B cell (primary cell): ENCODE measurements at regions not wholly inside any gene's neighbourhood (a gene's known extent, or its start where the extent isn't known, plus 50 kb on each side); places are given as distances from the start of the nearest gene placed in this dataset.

Experiments used
- ATAC-seq: fragments of 200-7000 bp; cut with Tn5 transposase; one replicate; pipeline ENCODE4 v1.10.0; 2021; ENCODE audit warnings: low read depth, mild to moderate bottlenecking, moderate number of reproducible peaks, moderate library complexity
- CTCF ChIA-PET: fragments of 350-600 bp; sonication (Branson Sonifier 250); formaldehyde crosslinking; loops from one replicate; lab custom pipeline; 2021; ENCODE audit warnings: antibody characterized with exemption, inconsistent platforms; lab: Charles Lee
- POLR2A ChIA-PET: fragments of 350-600 bp; sonication (Branson Sonifier 250); formaldehyde crosslinking; loops from one replicate; lab custom pipeline; 2021; ENCODE audit warnings: antibody characterized with exemption; lab: Charles Lee
- DNase-seq: peaks from one replicate; pipeline ENCODE4 v3.0.0; 2013
- H2AFZ ChIP-seq: 2 replicates; pipeline ENCODE4 v1.6.1; 2012; ENCODE audit warnings: mild to moderate bottlenecking, low read depth, low read length; ENCODE audit not compliant: insufficient read depth, poor library complexity, severe bottlenecking
- H3K27ac ChIP-seq, 2 donors: 1 replicate in 1 of 2; 2 replicates in 1 of 2; pipeline ENCODE4 v1.5.1; 2012 to 2013; ENCODE audit warnings: low read length in 2 of 2, mild to moderate bottlenecking in 2 of 2, moderate library complexity in 1 of 2
- H3K27me3 ChIP-seq, 4 experiments: fragments of 200-600 bp in 1 of 4; sonication (generic) in 1 of 4; replicated peaks in 1 of 4; 1 replicate in 2 of 4; 2 replicates in 2 of 4; pipeline versions ENCODE4 v1.6.1 to v1.7.0; 2013 to 2016; ENCODE audit warnings: low read length in 3 of 4, mild to moderate bottlenecking in 2 of 4, mixed read lengths in 1 of 4, moderate library complexity in 1 of 4; ENCODE audit not compliant: insufficient read depth in 4 of 4, control insufficient read depth in 3 of 4; ENCODE audit errors: control extremely low read depth in 1 of 4
- H3K36me3 ChIP-seq, 2 experiments: replicated peaks in 1 of 2; 1 replicate in 1 of 2; 2 replicates in 1 of 2; pipeline versions ENCODE4 v1.6.1 to v1.7.1; 2013; ENCODE audit warnings: low read length in 1 of 2; ENCODE audit not compliant: insufficient read depth in 2 of 2, control insufficient read depth in 1 of 2; ENCODE audit errors: control extremely low read depth in 1 of 2, extremely low read depth in 1 of 2
- H3K4me1 ChIP-seq, 2 donors: fragments of 200-600 bp in 1 of 2; sonication (generic) in 1 of 2; 1 replicate in 1 of 2; 2 replicates in 1 of 2; pipeline versions ENCODE4 v1.5.1 to v1.6.1; 2013 to 2017; ENCODE audit warnings: low read length in 2 of 2; ENCODE audit not compliant: control insufficient read depth in 2 of 2, insufficient read depth in 2 of 2
- H3K4me2 ChIP-seq: replicated peaks from 2 replicates; pipeline ENCODE3; 2012; ENCODE audit warnings: mild to moderate bottlenecking, low read depth, low read length; ENCODE audit not compliant: poor library complexity, severe bottlenecking
- H3K4me3 ChIP-seq, 5 experiments: fragments of 200-600 bp in 1 of 5; sonication (generic) in 1 of 5; 1 replicate in 3 of 5; 2 replicates in 2 of 5; pipeline versions ENCODE4 v1.5.1 to v1.7.0; 2011 to 2016; ENCODE audit warnings: low read length in 4 of 5, mild to moderate bottlenecking in 4 of 5, low read depth in 2 of 5, control low read depth in 1 of 5, moderate library complexity in 1 of 5; ENCODE audit not compliant: insufficient read depth in 1 of 5; ENCODE audit errors: control extremely low read depth in 1 of 5, extremely low read depth in 1 of 5
- H3K79me2 ChIP-seq: fragments of 200-600 bp; sonication (generic); one replicate; pipeline ENCODE4 v1.6.0; 2016; ENCODE audit warnings: low read length; ENCODE audit not compliant: control insufficient read depth, insufficient read depth
- H3K9ac ChIP-seq: fragments of 200-600 bp; sonication (generic); 2 replicates; pipeline ENCODE4 v1.6.1; 2017; ENCODE audit warnings: mild to moderate bottlenecking, low read length, moderate library complexity
- H3K9me3 ChIP-seq, 3 donors: one replicate each; pipeline versions ENCODE4 v1.6.1 to v1.7.1; 2013; ENCODE audit warnings: low read length in 2 of 3; ENCODE audit not compliant: control insufficient read depth in 2 of 3, insufficient read depth in 1 of 3; ENCODE audit errors: control extremely low read depth in 1 of 3
- H4K20me1 ChIP-seq: 2 replicates; pipeline ENCODE4 v1.6.0; 2012; ENCODE audit warnings: mild to moderate bottlenecking, low read length; ENCODE audit not compliant: insufficient read depth, control insufficient read depth, poor library complexity, severe bottlenecking
- H3K27ac Mint-ChIP-seq: one replicate; pipeline ENCODE4 v1.8.0; 2021; ENCODE audit warnings: mixed read lengths
- H3K27me3 Mint-ChIP-seq: one replicate; pipeline ENCODE4 v1.8.0; 2021; ENCODE audit warnings: mixed read lengths
- H3K4me1 Mint-ChIP-seq: one replicate; pipeline ENCODE4 v1.8.0; 2021; ENCODE audit warnings: mixed read lengths
- H3K4me3 Mint-ChIP-seq: one replicate; pipeline ENCODE4 v1.8.0; 2021; ENCODE audit warnings: mixed read lengths
- H3K9me3 Mint-ChIP-seq: one replicate; pipeline ENCODE4 v1.8.0; 2022; ENCODE audit warnings: mixed read lengths; ENCODE audit not compliant: insufficient read depth
- CTCF ChIP-seq: fragments of 200-600 bp; IDR thresholded peaks from one replicate; pipeline ENCODE4 v1.8.0; 2022; ENCODE audit warnings: antibody characterized with exemption, mild to moderate bottlenecking
- EZH2 ChIP-seq: IDR thresholded peaks from 2 replicates; pipeline ENCODE4 v1.6.1; 2012; ENCODE audit warnings: borderline replicate concordance, low read depth, mild to moderate bottlenecking, moderate library complexity, low read length; ENCODE audit not compliant: insufficient read depth, poor library complexity, severe bottlenecking
- WGBS: methylation state at CpG from one replicate; pipeline ENCODE4 v1.1.5; 2013; ENCODE audit warnings: missing lambda C conversion rate; ENCODE audit not compliant: insufficient coverage; 5-methylcytosine and 5-hydroxymethylcytosine counted together
- intact Hi-C: fragments of 100-400 bp; cut with micrococcal nuclease; formaldehyde crosslinking; loops from one replicate; pipeline ENCODE4 v1.10.0; 2022

DNA sequence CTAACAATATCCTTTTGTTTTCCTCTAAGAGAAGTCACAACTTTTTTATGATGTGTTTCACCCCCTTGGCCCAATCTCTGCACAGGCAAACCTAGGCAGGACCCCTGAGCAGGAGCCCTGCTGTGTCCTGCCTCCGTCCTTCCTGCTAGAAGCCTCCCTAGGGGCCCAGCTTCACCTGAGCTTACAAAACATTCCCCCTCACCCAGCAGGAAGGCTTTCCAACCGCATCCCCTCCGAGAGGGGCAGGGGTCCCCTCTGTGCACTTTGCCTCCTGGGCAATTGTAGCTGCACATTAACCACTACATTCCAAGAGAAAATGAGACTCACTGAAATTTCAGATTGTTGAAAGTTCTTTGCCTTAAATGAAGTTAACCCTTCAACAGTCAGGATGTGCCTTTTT is 176.2 kb downstream of the IRX2 start:
- ATAC-seq: no peak
- Mint-ChIP-seq H3K9me3 (no peaks in the 10 kb centered on the region), H3K27ac (no peak overlapping the region), H3K27me3 (no peaks in the 10 kb centered on the region), H3K4me1 (no peaks in the 10 kb centered on the region), H3K4me3 (no peak overlapping the region)
- no peak overlapping the region for H3K9ac ChIP-seq
- TF ChIP-seq CTCF (no peak), EZH2 (no peak)
- peaks cover 0 to 23% (median 0%) of the 10 kb centered on the region in 3 donors for H3K9me3 ChIP-seq
- WGBS: 18% methylated on average over 3 of the region's 3 CpGs
- H3K36me3 ChIP-seq: no peaks in the 10 kb centered on the region
- ChIA-PET POLR2A (no interaction called here), CTCF (no interaction called here)
- H3K4me2 ChIP-seq: no peak overlapping the region
- no peaks in the 10 kb centered on the region for H4K20me1 ChIP-seq
- no peak overlapping the region for H3K4me3 ChIP-seq
- no peaks in the 10 kb centered on the region for H3K27me3 ChIP-seq
- H2AFZ ChIP-seq: no peak overlapping the region
- DNase-seq: no peak
- no peaks in the 10 kb centered on the region for H3K4me1 ChIP-seq
- H3K27ac ChIP-seq: no peak overlapping the region
- no peaks in the 10 kb centered on the region for H3K79me2 ChIP-seq
- intact Hi-C loops: no loop called here

DNA sequence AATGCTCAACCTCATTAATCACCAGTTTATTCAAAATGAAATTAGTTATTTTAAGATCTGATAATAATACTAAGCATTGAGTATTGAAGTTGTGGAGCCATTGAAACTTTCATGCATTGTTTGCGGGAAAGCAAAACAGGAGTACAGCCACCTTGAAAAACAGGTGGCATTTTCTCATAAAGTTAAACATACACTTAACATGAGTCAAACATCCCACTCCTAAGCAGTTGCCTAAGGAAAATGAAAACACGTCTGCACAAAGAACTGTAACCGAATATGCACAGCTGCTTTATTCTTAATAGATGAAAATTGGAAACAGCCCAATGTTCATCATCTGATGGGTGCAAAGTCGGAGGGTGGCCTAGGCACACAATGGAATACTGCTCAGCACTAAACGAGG is 177.3 kb downstream of the IRX2 start:
- Mint-ChIP-seq H3K9me3 (no peaks in the 10 kb centered on the region), H3K4me1 (no peaks in the 10 kb centered on the region), H3K27ac (no peak overlapping the region), H3K4me3 (no peak overlapping the region), H3K27me3 (no peaks in the 10 kb centered on the region)
- ChIA-PET POLR2A (no interaction called here), CTCF (no interaction called here)
- H3K79me2 ChIP-seq: no peaks in the 10 kb centered on the region
- no peak overlapping the region for H3K9ac ChIP-seq
- DNase-seq (no peak), ATAC-seq (no peak)
- no peaks in the 10 kb centered on the region for H3K36me3 ChIP-seq
- peaks cover 0 to 31% (median 0%) of the 10 kb centered on the region in 3 donors for H3K9me3 ChIP-seq
- no peak overlapping the region for H3K4me2 ChIP-seq
- TF ChIP-seq CTCF (no peak), EZH2 (no peak)
- H3K27me3 ChIP-seq: no peaks in the 10 kb centered on the region
- no peaks in the 10 kb centered on the region for H4K20me1 ChIP-seq
- H2AFZ ChIP-seq: no peak overlapping the region
- intact Hi-C loops: no loop called here
- no peak overlapping the region for H3K27ac ChIP-seq
- WGBS: 91% methylated on average over 5 of the region's 5 CpGs
- no peaks in the 10 kb centered on the region for H3K4me1 ChIP-seq
- H3K4me3 ChIP-seq: no peak overlapping the region
